K562 (cell line): ENCODE measurements at regions not wholly inside any gene's neighbourhood (a gene's known extent, or its start where the extent isn't known, plus 50 kb on each side); places are given as distances from the start of the nearest gene placed in this dataset.

Source experiments
- ATAC-seq: fragments of 200-7000 bp; cut with Tn5 transposase; 3 replicates; pipeline ENCODE4 v1.9.1; 2020; ENCODE audit warnings: moderate library complexity
- BruUV-seq: library from RNA; stranded (reverse); fragments of 400-500 nt; replicated peaks from 2 replicates; lab custom pipeline; 2021; lab: Mats Ljungman, UMichigan
- CTCF ChIA-PET: fragments of 300-600 bp; formaldehyde crosslinking; extraction: SDS; loops from one replicate; lab custom pipeline; 2021; ENCODE audit warnings: low intra/inter-chr PET ratio; lab: Yijun Ruan, JAX
- POLR2A ChIA-PET: fragments of 300-600, 350-650 bp; sonication (Branson Sonifier 250); formaldehyde crosslinking; extraction: SDS; loops from one replicate; lab custom pipeline; 2021; ENCODE audit warnings: antibody characterized with exemption, inconsistent platforms; lab: Yijun Ruan, JAX
- DNase-seq, 4 experiments: peaks; one replicate each; pipeline versions ENCODE4 v3.0.0 to v3.0.0-alpha.2; 2011 to 2018; ENCODE audit warnings: low spot score in 3 of 4, mixed read lengths in 3 of 4; ENCODE audit errors: extremely low read depth in 1 of 4
- FAIRE-seq: peaks from 2 replicates; lab custom pipeline; 2011; peaks lifted over from hg19 to GRCh38; lab: Jason Lieb, UNC
- H2AFZ ChIP-seq: 2 replicates; pipeline ENCODE4 v1.6.0; 2011; ENCODE audit warnings: low read depth, low read length, control low read depth, inconsistent platforms
- H3K27ac ChIP-seq: fragments of 200-600 bp; 3 replicates; pipeline ENCODE4 v1.8.0; 2011; ENCODE audit warnings: low read depth, mild to moderate bottlenecking, control low read depth, inconsistent platforms, low read length, moderate library complexity, mixed read lengths; ENCODE audit errors: extremely low read depth
- H3K27me3 ChIP-seq, 2 experiments: fragments of 300-600 bp in 1 of 2; 2 replicates in 1 of 2; 3 replicates in 1 of 2; pipeline versions ENCODE4 v1.6.0 to v1.8.0; 2011; ENCODE audit warnings: inconsistent platforms in 2 of 2, low read length in 2 of 2, mild to moderate bottlenecking in 1 of 2, mixed read lengths in 1 of 2, moderate library complexity in 1 of 2; ENCODE audit not compliant: control insufficient read depth in 2 of 2, insufficient read depth in 2 of 2
- H3K36me3 ChIP-seq: fragments of 300-600 bp; 3 replicates; pipeline ENCODE4 v1.8.0; 2011; ENCODE audit warnings: mild to moderate bottlenecking, low read length, inconsistent platforms; ENCODE audit not compliant: control insufficient read depth, insufficient read depth
- H3K4me1 ChIP-seq, 2 experiments: fragments of 200-600 bp in 1 of 2; replicated peaks in 1 of 2; 2 replicates in 1 of 2; 3 replicates in 1 of 2; pipeline versions ENCODE4 v1.5.1 to v1.8.0; 2011; ENCODE audit warnings: inconsistent platforms in 2 of 2, low read length in 2 of 2, mild to moderate bottlenecking in 1 of 2, mixed read lengths in 1 of 2, moderate library complexity in 1 of 2; ENCODE audit not compliant: control insufficient read depth in 2 of 2, insufficient read depth in 2 of 2
- H3K4me2 ChIP-seq: 2 replicates; pipeline ENCODE4 v1.6.1; 2011; ENCODE audit warnings: low read length, control low read depth, inconsistent platforms, mixed read lengths; ENCODE audit not compliant: insufficient read depth
- H3K4me3 ChIP-seq: fragments of 200-600 bp; sonication (generic), shearing (Covaris generic); 2 replicates; pipeline ENCODE4 v1.5.1; 2016; ENCODE audit warnings: control low read depth, inconsistent platforms
- H3K79me2 ChIP-seq: fragments of 200-600 bp; 3 replicates; pipeline ENCODE4 v1.8.0; 2011; ENCODE audit warnings: low read length, inconsistent platforms; ENCODE audit not compliant: control insufficient read depth, insufficient read depth
- H3K9ac ChIP-seq, 2 experiments: 2 replicates each; pipeline versions ENCODE4 v1.6.0 to v1.6.1; 2011; ENCODE audit warnings: low read depth in 2 of 2, low read length in 2 of 2, control low read depth in 1 of 2, inconsistent platforms in 1 of 2, mild to moderate bottlenecking in 1 of 2, mixed read lengths in 1 of 2; ENCODE audit not compliant: insufficient read depth in 1 of 2
- H3K9me1 ChIP-seq: one replicate; pipeline ENCODE4 v1.6.0; 2011; ENCODE audit warnings: inconsistent platforms, mild to moderate bottlenecking, low read length, moderate library complexity; ENCODE audit not compliant: control insufficient read depth, insufficient read depth
- H3K9me3 ChIP-seq: replicated peaks from 2 replicates; pipeline ENCODE4 v1.5.1; 2011; ENCODE audit warnings: low read depth, low read length, inconsistent platforms; ENCODE audit not compliant: control insufficient read depth, insufficient read depth
- H4K20me1 ChIP-seq: replicated peaks from 2 replicates; pipeline ENCODE4 v1.6.1; 2011; ENCODE audit warnings: low read length, inconsistent platforms, mixed read lengths; ENCODE audit not compliant: control insufficient read depth, insufficient read depth
- CHCHD3 ChIP-seq: fragments of 250-450 bp; sonication (Bioruptor Pico); IDR thresholded peaks from 2 replicates; pipeline ENCODE4 v2.1.2; 2022; ENCODE audit warnings: mild to moderate bottlenecking
- MYC ChIP-seq, 2 experiments: fragments of 250-450 bp in 1 of 2; sonication (Bioruptor Pico) in 1 of 2; IDR thresholded peaks; 2 replicates each; pipeline versions ENCODE4 v1.5.1 to v1.6.1; 2012 to 2021; ENCODE audit warnings: low read depth in 2 of 2, borderline replicate concordance in 1 of 2, improper control_type of control experiment in 1 of 2, low read length in 1 of 2, mild to moderate bottlenecking in 1 of 2, moderate library complexity in 1 of 2
- PRMT5 ChIP-seq: sonication (generic); formaldehyde crosslinking; IDR thresholded peaks from 2 replicates; pipeline ENCODE4 v1.5.0; 2020; ENCODE audit warnings: missing genetic modification reagents
- RFX7 ChIP-seq: fragments of 250-450 bp; sonication (Bioruptor Pico); IDR thresholded peaks from 2 replicates; pipeline ENCODE4 v1.5.1; 2021; ENCODE audit warnings: mild to moderate bottlenecking
- SRSF1 ChIP-seq: fragments of 200-400 bp; formaldehyde crosslinking; IDR thresholded peaks from 2 replicates; pipeline ENCODE4 v1.6.1; 2017; ENCODE audit warnings: mild to moderate bottlenecking, low read depth, low read length, moderate library complexity
- STAT5B ChIP-seq: fragments of 250-450 bp; sonication (Bioruptor Pico); IDR thresholded peaks from 2 replicates; pipeline ENCODE4 v1.8.0; 2021; ENCODE audit warnings: mild to moderate bottlenecking, inconsistent platforms
- WHSC1 ChIP-seq: IDR thresholded peaks from one replicate; pipeline ENCODE4 v1.6.1; 2012; ENCODE audit warnings: low read length, control low read depth, inconsistent platforms
- ZNF124 ChIP-seq: sonication (generic); formaldehyde crosslinking; IDR thresholded peaks from 2 replicates; pipeline ENCODE4 v1.8.1; 2022; ENCODE audit warnings: missing genetic modification reagents
- ZNF217 ChIP-seq: sonication (generic); formaldehyde crosslinking; IDR thresholded peaks from 2 replicates; pipeline ENCODE4 v1.8.0; 2022; ENCODE audit warnings: mild to moderate bottlenecking, missing genetic modification reagents
- ZNF551 ChIP-seq: fragments of 250-450 bp; sonication (Bioruptor Pico); IDR thresholded peaks from 2 replicates; pipeline ENCODE4 v1.5.0; 2021; ENCODE audit warnings: mild to moderate bottlenecking, moderate library complexity
- WGBS: fragments of 100-300 bp; shearing (Covaris generic); methylation state at CpG from one replicate; pipeline ENCODE4 v1.1.6; 2016; ENCODE audit warnings: low coverage, mixed read lengths; ENCODE audit not compliant: insufficient coverage; ENCODE audit errors: missing lambda C conversion rate; 5-methylcytosine and 5-hydroxymethylcytosine counted together
- in situ Hi-C: fragments of 300-500 bp; cut with MboI; formaldehyde crosslinking; loops from 4 replicates; pipeline ENCODE4 v1.15.0; 2018; ENCODE audit warnings: inconsistent platforms, mixed read lengths
- intact Hi-C: fragments of 100-400 bp; cut with micrococcal nuclease; formaldehyde crosslinking; loops from 2 replicates; pipeline ENCODE4 v1.14.2; 2022
- TF ChIP-seq, protein P1 (sequence below): fragments of 450-650 bp; IDR thresholded peaks from 2 replicates; pipeline ENCODE4 v1.6.1; 2018; ENCODE audit not compliant: partially characterized antibody
- TF ChIP-seq, protein P2 (sequence below): fragments of 250-450 bp; sonication (Bioruptor Pico); IDR thresholded peaks from 2 replicates; pipeline ENCODE4 v1.5.0; 2021; ENCODE audit warnings: mild to moderate bottlenecking, moderate library complexity

DNA sequence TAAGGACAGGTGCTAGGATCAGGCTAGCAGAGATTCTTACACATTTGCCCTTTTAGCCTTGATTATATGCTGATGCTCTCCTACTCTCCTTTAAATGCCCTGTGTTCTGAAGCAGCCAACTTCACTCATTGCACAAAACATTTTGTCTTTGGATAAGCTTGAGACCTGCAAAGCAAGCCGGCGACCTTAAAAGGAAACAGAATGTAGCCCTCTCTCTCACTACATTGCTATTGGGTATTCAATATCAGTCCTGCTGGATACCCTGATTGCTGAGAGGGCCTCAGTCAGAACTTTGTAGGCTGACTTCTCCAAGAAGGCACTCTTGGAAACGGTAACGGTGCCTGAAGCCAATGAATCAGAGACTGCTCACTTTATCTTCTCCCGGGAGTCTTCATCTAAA, 528.9 kb downstream of the DTWD2 start (continued):
- TF ChIP-seq, protein P1, sequence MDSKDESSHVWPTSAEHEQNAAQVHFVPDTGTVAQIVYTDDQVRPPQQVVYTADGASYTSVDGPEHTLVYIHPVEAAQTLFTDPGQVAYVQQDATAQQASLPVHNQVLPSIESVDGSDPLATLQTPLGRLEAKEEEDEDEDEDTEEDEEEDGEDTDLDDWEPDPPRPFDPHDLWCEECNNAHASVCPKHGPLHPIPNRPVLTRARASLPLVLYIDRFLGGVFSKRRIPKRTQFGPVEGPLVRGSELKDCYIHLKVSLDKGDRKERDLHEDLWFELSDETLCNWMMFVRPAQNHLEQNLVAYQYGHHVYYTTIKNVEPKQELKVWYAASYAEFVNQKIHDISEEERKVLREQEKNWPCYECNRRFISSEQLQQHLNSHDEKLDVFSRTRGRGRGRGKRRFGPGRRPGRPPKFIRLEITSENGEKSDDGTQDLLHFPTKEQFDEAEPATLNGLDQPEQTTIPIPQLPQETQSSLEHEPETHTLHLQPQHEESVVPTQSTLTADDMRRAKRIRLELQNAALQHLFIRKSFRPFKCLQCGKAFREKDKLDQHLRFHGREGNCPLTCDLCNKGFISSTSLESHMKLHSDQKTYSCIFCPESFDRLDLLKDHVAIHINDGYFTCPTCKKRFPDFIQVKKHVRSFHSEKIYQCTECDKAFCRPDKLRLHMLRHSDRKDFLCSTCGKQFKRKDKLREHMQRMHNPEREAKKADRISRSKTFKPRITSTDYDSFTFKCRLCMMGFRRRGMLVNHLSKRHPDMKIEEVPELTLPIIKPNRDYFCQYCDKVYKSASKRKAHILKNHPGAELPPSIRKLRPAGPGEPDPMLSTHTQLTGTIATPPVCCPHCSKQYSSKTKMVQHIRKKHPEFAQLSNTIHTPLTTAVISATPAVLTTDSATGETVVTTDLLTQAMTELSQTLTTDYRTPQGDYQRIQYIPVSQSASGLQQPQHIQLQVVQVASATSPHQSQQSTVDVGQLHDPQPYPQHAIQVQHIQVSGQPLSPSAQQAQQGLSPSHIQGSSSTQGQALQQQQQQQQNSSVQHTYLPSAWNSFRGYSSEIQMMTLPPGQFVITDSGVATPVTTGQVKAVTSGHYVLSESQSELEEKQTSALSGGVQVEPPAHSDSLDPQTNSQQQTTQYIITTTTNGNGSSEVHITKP = no peak
- TF ChIP-seq ZNF124 (CRISPR knock-in tag) (no peak), WHSC1 (no peak)

DNA sequence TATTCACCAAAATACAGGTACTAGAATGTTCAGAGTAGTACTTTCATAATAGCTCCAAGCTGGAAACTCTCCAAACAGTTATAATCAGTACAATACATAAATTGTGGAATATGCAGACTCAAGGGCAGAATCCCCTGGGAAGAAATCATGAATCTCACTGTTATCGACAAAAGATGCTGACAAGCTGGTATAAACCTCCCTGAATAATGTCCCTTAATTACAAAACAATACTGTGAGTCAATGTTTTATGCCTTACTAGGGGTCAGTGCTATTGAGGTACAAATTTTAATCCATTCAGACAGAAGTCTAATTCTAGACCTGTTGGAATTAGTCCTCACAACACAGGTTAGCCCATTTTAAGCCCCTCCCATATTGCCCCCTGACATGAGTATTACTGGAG, 532.3 kb downstream of the DTWD2 start:
- H3K36me3 ChIP-seq = no peaks in the 10 kb centered on the region
- intact Hi-C loops = no loop called here
- DNase-seq (no peak), FAIRE-seq (no peak), ATAC-seq (no peak)
- H3K9ac ChIP-seq = no peak overlapping the region
- no peak overlapping the region for H3K27ac ChIP-seq
- H2AFZ ChIP-seq = no peak overlapping the region
- no peaks in the 10 kb centered on the region for H3K27me3 ChIP-seq
- 5% methylated on average over 1 of the region's 1 CpG for WGBS
- H4K20me1 ChIP-seq = no peaks in the 10 kb centered on the region
- in situ Hi-C loops = no loop called here
- H3K4me3 ChIP-seq = no peak overlapping the region
- no peaks in the 10 kb centered on the region for H3K4me1 ChIP-seq
- H3K9me1 ChIP-seq = no peaks in the 10 kb centered on the region
- no peaks in the 10 kb centered on the region for H3K79me2 ChIP-seq
- BruUV-seq = no TSS peak
- H3K9me3 ChIP-seq = no peaks in the 10 kb centered on the region
- CTCF ChIA-PET = no interaction called here
- H3K4me2 ChIP-seq = no peak overlapping the region
- POLR2A ChIA-PET = no interaction called here
- TF ChIP-seq ZNF217 (CRISPR knock-in tag) (no peak), CHCHD3 (CRISPR knock-in tag) (no peak), MYC (IDR thresholded peaks at IDR 0.05; ENCODE audit: low read depth, low read length) (no peak), MYC (CRISPR knock-in tag; IDR thresholded peaks at IDR 0.05; ENCODE audit: borderline replicate concordance, low read depth) (no peak), RFX7 (CRISPR knock-in tag) (no peak), ZNF551 (CRISPR knock-in tag) (no peak), PRMT5 (CRISPR knock-in tag) (no peak), SRSF1 (no peak), STAT5B (CRISPR knock-in tag) (no peak)
- TF ChIP-seq, protein P2, sequence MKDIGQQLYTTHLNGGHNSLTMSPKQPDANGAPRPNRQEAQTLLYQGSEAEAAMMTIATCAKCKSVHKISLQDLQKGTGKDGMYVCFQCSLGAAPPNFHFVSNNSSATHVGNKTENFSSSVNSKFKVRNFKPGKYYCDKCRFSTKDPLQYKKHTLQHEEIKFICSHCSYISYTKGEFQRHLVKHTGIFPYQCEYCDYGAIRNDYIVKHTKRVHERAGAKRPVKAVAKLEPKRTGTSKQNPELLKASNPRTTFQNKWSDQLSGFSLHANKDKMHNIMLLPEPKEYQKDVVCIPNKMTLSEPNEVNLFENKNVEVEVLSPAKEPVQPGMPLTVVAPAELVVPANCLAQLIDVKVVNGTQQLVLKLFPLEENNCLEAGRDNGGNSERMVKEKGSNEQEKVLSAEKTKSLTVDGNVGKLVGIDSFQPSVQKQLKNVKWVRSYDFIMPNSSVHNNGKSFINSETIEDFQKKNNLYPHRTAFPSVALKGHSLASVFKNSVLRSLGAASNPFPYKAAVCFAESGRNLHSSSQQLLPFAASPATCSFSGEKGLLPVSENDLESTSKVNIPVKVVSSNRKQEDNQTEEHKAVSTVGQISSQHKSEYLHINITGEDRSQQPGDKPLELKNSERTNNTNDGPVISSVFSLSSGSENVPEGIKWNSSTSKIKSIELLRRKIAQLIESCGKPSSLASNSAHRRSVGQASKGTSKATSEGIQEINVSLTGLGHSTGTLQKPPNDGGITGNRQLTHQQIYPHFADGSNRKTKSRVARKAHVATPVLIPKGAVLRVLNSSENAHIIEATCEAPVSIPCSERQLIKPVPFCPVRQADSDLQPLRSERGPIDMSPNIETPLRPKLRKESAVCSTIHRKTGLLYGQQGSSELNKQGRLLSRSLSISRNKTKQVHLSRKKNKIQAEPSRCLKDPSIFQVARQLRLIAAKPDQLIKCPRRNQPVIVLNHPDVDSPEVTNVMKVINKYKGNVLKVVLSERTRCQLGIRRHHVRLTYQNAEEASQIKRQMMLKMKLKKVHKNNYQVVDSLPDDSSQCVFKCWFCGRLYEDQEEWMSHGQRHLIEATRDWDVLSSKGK (CRISPR knock-in tag) = no peak
